ENCODE measurements at regions not wholly inside any gene's neighbourhood (a gene's known extent, or its start where the extent isn't known, plus 50 kb on each side); places are given as distances from the start of the nearest gene placed in this dataset.
"Not testable (repeated sequence)": the region's sequence is repeated elsewhere in the genome, so short reads cannot be mapped to it uniquely, and the experiment has no call there.

DNA sequence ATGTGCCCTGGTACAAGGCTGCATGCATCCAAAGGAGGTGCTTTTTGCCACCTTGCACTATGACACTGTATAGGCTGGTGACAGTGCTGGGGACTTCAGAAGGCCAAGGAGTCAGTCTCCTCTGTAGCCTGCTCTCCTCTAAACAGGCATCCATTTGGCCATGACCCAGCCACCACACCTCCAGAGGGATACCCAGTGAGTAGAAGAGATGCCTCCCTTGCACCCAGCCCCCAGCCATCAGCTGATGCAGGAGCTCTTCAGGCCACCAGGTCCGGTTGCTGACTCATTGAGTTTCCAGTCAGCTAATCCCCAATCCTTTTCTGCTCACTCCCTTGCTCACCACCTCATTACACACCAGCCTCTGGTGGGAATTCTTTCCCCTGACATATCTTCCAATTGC, 99.8 kb downstream of the PJA1 start:
- no peak for DNase-seq (ENCODE audit: low read depth in 4 of 4, low spot score in 3 of 4)

DNA sequence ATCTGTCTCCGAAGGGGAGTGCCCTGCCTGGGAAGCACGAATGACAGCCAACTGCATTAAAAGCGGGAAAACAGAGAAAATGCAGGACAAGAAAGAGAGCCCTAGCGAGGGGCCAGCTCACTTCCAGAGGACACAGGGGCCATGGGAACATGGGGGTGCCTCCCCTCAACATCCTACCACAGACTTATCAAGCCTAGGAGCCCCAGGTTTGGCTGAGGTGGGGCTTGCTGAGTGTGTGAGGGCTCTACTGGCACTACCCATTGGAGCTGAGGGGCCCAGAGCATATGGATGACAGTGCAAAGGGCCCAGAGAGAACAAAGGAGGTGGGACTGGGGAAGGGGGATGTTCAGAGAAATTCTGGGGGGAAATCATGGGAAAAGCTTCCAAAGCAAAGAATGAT, 101.8 kb downstream of the PJA1 start:
- no peak for DNase-seq (ENCODE audit: low read depth in 4 of 4, low spot score in 3 of 4)

DNA sequence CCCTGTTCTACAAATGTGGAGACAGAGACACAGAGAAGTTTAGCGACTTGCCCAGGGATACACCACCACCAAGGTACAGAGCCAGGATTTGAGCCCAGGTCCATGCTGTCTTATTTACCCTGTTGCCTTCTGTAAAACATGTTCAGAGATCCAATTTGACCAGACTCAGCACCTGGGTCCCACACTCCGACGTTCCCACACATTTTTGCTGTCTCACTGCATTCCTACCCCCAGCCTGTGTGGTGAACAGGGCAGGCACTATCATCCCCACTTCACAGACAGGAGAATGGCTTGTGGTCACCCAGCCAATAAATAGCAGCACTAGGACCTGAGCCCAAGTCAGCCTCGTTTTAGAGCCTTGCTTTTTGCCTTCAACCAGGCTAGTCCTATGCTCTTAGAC, 102.8 kb downstream of the PJA1 start:
- no peak for DNase-seq (ENCODE audit: low read depth in 4 of 4, low spot score in 3 of 4)

DNA sequence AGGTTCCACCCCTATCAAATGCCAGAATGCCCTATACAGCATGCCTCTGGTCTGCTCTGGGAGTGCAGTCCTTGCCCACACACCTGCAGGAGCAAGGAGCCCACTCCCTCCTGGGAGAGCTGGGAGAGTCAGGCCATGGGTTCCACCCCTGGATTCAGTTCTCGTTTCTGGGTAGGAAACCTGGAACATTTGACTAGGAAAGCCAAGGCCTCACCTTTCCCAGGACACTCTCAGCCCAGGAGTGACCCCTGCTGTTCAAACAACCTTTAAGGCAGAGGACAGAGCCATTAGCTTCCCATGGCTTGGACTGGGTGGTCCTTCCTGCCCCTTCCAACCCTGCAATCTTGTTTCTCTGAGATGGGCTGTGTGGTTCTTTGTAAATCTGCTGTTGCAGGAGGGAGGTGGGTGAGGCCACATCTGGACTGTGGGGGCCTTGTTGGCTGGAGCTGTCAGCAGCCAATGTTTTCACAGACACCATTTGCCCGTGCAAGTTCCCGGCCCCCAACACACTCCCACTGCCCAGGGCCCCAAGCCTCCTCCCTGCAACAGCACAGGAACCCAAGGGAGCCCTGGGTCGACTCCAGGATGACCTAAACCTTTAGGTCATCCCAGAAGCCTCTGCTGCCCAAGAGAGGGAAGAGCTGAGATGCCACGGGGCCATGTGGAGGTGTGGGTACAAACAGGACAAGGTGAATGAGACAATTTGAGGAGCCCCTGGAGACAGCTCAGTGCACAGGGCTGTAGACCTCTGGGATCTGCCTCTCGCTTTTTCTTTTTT, 104.4 kb downstream of the PJA1 start:
- no peak for DNase-seq (ENCODE audit: low read depth in 4 of 4, low spot score in 3 of 4)

DNA sequence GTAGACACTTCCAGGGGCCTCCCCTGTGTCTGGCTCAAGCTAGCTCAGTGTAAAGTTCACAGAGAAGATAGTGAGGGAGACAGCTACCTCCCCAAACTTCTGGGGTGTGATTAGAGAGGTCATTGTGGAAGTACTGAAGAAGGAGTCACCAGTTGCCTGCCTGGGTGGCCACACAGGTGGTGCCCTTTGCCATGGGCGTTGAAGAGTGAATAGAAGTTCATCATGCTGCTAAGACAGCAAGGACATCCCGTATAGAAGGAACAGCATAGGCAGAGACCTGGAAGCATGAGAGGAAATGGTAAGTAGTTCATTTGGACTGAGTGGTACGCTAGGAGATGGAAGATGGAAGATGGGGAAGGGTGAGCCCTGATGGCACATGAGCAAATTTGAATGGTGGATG, 110.1 kb downstream of the PJA1 start:
- DNase-seq (ENCODE audit: low read depth in 4 of 4, low spot score in 3 of 4): no peak

DNA sequence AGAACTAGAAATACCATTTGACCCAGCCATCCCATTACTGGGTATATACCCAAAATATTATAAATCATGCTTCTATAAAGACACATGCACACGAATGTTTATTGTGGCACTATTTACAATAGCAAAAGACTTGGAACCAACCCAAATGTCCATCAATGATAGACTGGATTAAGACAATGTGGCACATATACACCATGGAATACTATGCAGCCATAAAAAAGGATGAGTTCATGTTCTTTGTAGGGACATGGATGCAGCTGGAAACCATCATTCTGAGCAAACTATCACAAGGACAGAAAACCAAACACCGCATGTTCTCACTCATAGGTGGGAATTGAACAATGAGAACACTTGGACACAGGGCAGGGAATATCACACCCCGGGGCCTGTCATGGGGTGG, 110.8 kb downstream of the PJA1 start:
- DNase-seq (ENCODE audit: low read depth in 4 of 4, low spot score in 3 of 4): not testable (repeated sequence)

DNA sequence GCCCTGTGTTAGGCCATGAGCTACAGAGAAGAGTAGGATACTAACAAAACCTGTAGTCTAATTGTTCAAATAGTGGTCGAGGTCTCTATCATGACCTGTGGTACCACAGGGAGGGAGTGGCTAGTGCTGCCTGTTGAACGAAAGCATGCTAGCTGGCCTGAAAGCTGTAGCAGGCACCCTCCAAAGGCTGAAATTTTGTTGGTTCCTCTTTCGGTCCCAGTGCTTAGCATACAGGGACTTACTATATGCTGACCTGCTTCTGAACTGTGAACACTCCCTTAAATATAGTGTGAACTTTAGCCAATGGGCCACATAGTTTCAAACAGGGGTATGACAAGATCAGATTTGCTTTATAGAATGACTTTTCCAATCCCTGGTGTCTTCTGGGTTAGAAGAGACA, 113.4 kb downstream of the PJA1 start:
- DNase-seq (ENCODE audit: low read depth in 4 of 4, low spot score in 3 of 4): no peak

DNA sequence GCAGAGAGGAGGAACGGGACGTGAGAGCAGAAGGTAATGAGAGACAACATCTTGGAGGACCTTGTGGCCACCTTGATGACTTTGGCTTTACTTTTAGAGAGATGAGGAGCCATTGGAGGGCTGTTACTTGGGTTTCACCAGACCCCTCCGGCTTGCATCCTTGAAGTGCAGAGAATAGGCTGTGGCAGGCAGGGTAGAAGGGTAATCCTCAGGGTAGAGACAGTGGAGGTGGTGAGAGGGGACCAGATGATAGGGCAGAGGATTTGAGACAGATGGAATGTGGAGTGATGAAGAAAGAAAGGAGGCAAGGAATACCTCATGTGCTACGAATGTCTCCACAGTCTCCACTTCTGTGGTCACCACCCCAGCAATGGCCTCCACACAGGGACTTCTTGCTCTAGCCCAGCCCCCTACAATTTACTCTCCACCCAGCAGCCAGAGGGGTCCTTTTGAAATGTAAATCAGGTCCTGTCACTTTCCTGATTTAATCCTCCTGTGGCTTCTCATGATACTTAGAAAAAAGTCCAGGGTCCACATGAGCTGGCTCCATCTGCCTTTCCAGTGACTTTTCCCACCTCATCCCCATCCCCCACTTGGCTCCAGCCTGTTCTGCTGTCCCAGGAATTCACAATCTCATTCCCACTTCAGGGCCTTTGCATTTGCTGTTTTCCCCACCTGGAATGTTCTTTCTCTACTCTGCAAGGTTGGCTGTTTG, 115.0 kb downstream of the PJA1 start:
- DNase-seq (ENCODE audit: low read depth in 4 of 4, low spot score in 3 of 4): no peak

DNA sequence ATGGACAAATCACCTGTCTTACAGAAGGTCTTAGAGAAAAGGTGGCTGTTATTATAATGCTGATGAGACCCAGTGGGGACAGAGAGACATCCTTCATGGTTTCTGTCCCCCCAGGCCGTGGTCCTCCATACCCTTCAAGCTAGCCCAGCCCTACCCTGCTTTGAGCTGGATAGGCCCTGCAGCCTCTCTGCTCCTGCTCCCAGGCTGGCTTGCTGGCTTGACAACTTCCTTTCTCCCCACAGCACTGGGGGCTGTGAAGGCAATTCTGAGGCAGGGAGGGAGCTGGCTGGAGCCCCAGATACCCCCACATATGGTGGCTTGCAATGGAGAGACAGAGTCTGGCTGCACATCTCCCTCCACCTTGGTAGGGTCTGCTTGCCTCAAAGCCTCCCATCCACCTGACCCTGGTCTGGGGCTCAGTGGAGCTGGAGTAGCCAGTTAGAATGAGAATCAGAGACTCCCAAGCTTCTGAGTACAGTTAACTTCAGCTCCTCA, 118.2 kb downstream of the PJA1 start:
- DNase-seq (ENCODE audit: low read depth in 4 of 4, low spot score in 3 of 4): no peak

DNA sequence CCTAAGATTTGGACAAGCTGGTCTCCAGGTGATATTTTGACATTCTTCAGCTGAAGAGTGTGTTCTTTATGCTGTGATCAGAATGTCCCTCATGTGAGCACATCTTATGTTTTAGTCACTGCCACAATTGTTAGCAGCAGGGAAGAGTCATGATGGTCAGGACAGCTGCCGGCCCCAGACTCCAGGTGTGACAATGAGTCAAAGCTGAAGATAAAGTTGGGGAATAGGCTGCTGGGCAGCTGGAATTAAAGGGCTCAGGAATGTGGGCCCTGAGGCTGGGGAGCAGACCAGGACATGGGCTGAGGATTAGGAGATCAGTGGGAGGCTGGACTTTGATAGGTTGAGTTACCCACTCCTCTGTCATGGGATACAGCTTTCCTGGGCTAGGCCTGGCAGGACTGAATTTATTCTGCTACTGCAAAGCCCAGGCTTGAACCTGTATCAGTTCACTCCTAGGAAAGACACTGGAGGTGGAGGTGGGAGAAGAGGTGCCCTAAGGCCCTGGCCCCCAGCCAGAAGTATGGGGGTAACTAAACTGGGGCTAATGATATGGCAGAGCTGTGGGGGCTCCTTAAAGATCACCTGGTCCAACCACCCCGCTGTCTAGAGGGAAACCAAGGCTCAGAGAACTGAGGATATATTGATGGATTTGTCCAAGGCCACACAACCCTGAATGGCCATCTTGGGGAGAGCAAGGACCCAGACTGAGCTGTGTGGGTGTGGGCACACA, 119.5 kb downstream of the PJA1 start:
- no peak for DNase-seq (ENCODE audit: low read depth in 4 of 4, low spot score in 3 of 4)

DNA sequence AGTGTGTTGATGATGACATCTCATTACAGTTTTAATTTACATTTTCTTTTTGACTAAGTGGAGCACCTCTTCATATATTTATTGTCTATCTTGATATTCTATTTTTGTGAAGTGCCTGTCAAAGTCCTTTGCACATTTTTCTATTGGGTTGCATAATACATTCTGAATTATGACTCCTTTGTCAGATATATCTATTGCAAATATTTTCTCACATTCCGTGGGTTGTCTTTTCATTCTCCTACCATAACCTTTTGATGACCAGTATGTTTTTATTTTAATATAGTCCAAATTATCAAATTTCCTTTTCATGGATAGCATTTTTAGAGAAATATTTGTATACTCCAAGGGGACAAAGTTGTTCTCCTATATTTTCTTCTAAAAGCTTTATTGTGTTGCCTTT, 126.4 kb downstream of the PJA1 start:
- DNase-seq (ENCODE audit: low read depth in 4 of 4, low spot score in 3 of 4): no peak

DNA sequence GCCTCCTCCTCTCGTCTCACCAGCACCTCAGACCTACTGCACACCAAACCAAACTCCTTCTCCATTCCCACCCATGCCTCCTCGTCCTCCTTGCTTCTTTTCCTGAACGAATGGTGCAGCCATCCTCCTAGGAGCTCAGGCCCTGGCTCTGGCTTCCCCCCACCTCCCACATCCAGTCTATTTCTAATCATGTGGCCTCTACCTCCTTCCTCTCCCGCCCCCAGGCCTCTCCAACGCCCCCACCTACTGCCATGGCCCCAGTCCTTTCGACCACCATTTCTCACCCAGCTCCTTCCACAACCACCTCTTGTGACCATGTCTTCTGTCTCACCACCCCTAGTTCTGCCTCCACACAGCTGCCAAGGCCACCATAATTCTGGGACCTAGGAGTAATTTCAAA, 127.1 kb downstream of the PJA1 start:
- no peak for DNase-seq (ENCODE audit: low read depth in 4 of 4, low spot score in 3 of 4)

DNA sequence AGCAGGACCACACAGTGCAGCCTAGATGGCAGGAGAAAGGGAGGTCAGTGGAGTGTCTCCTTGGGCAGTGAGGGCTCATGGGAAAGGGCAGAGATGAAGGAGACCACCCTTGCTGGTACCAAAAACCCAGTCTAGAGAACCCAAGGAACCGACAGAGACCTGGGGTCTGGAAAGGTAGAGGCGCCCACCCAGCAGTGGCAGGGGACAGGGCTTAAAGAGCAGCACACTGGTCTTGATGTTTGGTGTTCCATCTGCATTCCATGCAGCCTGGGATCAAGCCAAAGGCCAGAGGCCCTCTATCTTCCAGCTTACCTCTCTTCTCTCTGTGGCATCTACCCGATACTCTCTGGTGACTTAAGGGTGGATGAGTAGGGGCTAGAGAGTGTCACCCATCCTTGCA, 127.5 kb downstream of the PJA1 start:
- no peak for DNase-seq (ENCODE audit: low read depth in 4 of 4, low spot score in 3 of 4)

DNA sequence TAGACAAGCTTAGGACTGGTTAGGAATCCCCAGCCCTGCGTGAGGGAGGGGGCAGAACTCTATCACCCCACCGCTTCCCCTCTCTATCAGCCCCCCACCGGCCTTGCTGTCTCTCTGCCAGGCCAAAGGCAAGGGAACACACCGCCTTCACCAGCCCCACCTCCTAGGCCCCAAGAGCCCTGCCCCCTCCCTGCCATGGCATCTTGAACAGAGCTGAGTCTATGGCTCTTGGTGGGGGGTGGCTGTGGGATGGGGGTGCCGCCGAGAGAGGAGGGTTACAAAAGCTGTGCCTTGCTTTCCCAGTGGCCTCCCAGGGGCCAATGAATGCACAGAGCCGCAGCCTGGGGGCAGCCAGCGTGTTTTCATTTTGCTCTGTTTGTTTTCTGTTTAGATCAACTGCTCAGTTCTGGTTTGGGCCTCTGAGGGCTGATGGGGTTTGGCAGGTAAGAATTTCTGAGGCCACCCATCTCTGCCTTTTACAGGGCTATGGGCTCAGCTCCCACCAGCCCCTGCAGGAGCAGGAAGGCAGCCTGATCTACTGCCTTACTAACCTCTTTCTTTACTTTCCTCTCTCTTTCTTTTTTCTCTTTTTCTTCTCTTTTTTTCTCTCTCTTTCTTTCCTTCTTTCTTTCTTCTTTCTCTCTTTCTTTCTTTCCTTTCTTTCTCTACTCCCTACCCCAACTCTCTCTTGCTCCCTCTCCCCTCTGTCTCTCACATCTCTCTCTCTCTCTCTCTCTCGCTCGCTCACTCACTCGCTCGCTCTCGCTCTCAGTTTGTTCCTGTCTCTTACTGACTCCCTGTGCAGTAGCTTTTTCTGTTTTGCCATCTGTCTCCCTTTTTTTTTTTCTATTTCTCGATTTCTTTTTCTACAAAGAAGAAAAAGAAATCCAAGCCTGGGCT, 128.3 kb downstream of the PJA1 start:
- no peak for DNase-seq (ENCODE audit: low read depth in 4 of 4, low spot score in 3 of 4)

DNA sequence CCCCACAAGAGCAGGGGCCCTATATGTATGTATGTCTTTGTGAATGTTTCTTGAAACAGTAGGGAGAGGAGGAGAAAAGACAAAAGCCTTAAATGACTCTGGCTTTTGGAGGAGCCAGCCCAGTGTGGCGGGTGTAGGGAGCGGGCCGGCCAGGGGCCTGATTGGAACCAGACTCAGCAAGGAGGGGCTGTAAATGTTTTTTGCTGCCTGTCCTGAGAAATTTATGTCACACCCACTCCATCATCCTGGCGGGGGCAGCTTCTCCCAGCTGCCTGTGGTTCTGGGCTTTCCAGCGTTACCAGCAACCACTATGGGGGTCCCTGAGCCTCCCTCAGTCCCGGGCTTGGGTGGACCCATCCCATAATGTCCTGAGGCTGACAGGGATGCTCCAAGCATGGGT, 130.8 kb downstream of the PJA1 start:
- DNase-seq (ENCODE audit: low read depth in 4 of 4, low spot score in 3 of 4): no peak

DNA sequence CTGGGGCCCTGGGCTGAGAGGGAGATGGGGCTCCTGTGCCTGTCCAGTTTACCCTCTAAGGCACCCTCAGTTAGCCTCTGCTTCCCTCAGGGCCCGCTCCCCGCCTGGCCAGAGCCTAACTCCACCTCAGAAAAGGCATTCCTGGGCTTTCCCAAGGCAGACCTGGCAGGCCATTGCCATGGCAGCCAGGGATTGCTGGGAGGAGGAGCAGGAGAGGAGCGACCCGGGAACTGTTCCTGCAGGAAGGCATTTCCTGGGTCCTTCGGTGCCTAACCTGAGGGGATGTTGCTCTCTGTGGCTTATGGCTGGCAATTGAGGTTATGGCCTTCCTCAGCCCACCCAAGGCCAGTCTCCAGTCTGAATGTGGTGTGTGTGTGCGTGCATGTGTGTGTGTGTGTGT, 131.3 kb downstream of the PJA1 start:
- no peak for DNase-seq (ENCODE audit: low read depth in 4 of 4, low spot score in 3 of 4)

DNA sequence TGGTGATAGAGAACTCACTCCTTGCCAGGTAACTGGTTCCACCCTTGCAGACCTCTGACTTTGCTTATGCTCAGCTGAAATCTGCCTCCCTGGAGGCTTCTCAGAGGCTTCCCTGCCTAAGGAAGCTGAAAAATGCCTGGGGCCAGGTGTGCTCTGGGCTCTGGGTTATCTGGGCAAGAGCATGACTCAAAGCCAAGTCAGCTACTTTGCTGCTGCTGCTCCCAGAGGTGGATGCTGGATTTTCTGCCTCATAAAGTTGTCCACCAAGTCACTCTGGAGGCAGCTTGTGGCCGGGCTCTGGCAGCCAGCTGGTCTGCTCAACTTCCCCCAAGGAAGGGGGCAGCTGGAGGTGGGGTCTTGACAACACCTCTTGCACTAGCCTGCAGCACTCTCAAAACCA, 132.7 kb downstream of the PJA1 start:
- no peak for DNase-seq (ENCODE audit: low read depth in 4 of 4, low spot score in 3 of 4)

DNA sequence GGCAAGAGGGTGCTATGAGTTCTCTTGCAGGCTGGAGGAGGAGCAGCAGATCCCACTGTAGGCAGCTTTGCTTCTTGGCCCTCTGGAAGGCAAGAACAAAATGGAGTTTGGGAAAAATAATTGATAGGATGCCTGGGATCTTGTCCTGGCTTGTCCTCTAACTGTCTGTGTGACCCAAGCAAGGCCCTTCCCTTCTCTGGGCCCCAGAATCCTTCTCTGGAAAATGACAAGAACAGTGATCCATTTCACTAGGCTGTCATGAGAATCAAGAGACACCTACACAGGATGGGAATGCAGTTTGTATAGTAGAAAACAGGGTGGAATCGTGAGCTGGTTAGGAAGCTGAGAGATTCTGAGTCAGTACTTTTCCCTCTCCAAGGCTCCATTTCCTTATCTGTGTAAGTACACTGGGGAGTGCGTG, 133.3 kb downstream of the PJA1 start:
- DNase-seq (ENCODE audit: low read depth in 4 of 4, low spot score in 3 of 4): no peak

DNA sequence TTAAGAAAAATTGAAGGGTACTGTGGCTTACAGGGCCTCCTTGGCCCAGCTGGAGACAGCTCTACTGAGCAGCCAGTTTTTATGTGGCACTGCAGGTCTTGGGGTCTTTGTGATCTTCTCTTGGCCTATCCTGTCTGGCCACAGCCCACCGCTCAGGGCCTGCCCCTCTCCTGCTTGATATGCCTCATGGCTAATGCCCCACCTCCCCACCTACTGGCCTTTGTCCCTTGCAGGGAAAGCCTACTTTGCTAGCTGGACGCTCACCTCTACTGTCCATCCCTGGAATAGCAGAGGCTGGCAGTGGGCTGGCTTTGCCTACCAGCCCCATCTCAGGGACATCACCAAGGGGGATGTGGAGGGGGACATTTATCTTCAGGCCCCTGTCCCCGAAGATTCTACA, 134.1 kb downstream of the PJA1 start:
- DNase-seq (ENCODE audit: low read depth in 4 of 4, low spot score in 3 of 4): no peak

DNA sequence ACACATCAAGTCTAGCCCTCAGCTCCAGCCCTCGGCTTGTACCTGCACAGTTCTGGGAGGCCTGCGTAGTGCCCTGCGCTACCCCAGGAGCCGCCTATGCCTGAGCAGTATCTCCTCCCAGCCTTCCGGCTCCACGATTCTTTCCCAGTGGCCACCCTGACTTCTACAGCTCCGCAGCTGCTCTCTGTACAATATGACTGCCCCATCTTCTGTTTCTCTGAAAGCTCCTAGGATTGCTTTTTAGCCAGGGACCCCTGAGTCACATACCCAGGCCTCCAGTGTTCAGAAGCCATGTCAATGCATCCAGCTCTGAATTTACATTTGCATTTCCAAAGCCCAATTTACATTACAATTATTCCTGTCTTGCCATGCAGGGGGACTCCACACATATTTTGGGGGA, 135.5 kb downstream of the PJA1 start:
- DNase-seq (ENCODE audit: low read depth in 4 of 4, low spot score in 3 of 4): no peak

DNA sequence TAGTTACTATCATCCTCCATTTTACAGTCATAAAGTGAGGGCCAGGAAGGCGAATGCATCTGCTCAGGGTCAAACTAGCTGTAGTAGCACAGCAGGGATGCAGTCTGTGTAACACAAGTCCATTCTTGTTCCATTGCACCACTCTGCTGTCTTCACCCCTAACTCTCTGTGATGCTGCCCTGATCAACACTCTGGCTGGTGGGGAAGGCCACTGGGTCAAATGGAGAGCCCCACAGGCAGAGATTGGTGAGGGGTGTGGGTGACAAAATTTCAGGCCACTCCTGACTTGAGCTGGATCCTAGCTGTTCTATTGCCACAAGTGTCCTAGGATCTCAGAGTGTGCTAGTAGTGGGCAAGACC, 136.5 kb downstream of the PJA1 start:
- no peak for DNase-seq (ENCODE audit: low read depth in 4 of 4, low spot score in 3 of 4)
